ENCODE measurements at regions not wholly inside any gene's neighbourhood (a gene's known extent, or its start where the extent isn't known, plus 50 kb on each side); places are given as distances from the start of the nearest gene placed in this dataset.

DNA sequence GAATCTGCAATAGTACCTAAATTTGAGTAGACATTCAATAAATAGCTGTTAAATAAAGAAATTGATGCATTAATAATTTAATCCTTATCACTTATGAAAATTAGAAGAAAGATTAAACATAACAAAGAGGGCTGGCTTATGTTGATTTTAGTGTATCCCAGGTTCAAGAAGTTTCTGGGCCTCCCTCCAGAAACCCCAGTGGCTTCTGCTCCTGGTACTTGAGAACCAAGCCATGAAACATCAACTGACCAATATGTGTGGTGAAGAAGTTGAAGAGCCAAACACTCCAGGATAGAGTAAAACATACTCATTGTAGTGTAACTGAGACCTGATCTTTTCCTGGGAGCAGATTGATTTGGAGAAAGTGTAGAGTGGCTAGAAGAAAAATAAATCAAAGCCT is 1465.7 kb upstream of the PIK3C3 start:
- H3K27ac ChIP-seq (ENCODE audit: low read depth in 2 of 2, low read length in 1 of 2), result no peak overlapping the region
- no peaks in the 10 kb centered on the region for H3K4me1 ChIP-seq (ENCODE audit: control insufficient read depth in 2 of 2, insufficient read depth in 2 of 2, low read length in 1 of 2)
- H3K27me3 ChIP-seq (ENCODE audit: control insufficient read depth in 1 of 2, insufficient read depth in 2 of 2, low read length in 2 of 2), result no peaks in the 10 kb centered on the region
- H3K4me3 ChIP-seq (ENCODE audit: low read depth in 1 of 2, low read length in 2 of 2), result no peak overlapping the region
- H3K36me3 ChIP-seq (ENCODE audit: control insufficient read depth in 2 of 2, insufficient read depth in 2 of 2, low read length in 1 of 2), result no peaks in the 10 kb centered on the region
- H3K9me3 ChIP-seq (ENCODE audit: control insufficient read depth in 2 of 2, insufficient read depth in 1 of 2, low read depth in 1 of 2, low read length in 1 of 2), result no peaks in the 10 kb centered on the region

DNA sequence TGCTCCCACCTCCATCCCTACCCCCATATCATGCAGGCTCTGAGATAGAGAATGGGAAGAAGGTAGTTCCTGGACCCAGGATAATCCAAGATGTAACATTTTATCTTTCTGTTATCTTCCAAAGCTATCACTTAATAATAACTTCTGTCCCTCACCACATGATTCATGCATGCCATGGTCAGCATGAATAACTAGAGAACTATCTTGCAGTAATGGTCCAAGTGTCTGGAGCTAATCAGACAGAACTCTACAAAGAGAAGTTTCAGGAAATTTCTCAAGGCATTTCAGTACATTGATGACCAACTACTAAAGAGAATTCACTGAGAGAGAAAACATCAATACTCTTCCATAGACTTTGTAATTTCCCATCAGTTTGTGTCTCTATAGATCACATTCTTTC is 1469.7 kb upstream of the PIK3C3 start:
- Histone ChIP-seq H3K4me1 (ENCODE audit: control insufficient read depth in 2 of 2, insufficient read depth in 2 of 2, low read length in 1 of 2) (no peaks in the 10 kb centered on the region), H3K9me3 (ENCODE audit: control insufficient read depth in 2 of 2, insufficient read depth in 1 of 2, low read depth in 1 of 2, low read length in 1 of 2) (no peaks in the 10 kb centered on the region), H3K36me3 (ENCODE audit: control insufficient read depth in 2 of 2, insufficient read depth in 2 of 2, low read length in 1 of 2) (no peaks in the 10 kb centered on the region), H3K27ac (ENCODE audit: low read depth in 2 of 2, low read length in 1 of 2) (no peak overlapping the region), H3K4me3 (ENCODE audit: low read depth in 1 of 2, low read length in 2 of 2) (no peak overlapping the region), H3K27me3 (ENCODE audit: control insufficient read depth in 1 of 2, insufficient read depth in 2 of 2, low read length in 2 of 2) (no peaks in the 10 kb centered on the region)

DNA sequence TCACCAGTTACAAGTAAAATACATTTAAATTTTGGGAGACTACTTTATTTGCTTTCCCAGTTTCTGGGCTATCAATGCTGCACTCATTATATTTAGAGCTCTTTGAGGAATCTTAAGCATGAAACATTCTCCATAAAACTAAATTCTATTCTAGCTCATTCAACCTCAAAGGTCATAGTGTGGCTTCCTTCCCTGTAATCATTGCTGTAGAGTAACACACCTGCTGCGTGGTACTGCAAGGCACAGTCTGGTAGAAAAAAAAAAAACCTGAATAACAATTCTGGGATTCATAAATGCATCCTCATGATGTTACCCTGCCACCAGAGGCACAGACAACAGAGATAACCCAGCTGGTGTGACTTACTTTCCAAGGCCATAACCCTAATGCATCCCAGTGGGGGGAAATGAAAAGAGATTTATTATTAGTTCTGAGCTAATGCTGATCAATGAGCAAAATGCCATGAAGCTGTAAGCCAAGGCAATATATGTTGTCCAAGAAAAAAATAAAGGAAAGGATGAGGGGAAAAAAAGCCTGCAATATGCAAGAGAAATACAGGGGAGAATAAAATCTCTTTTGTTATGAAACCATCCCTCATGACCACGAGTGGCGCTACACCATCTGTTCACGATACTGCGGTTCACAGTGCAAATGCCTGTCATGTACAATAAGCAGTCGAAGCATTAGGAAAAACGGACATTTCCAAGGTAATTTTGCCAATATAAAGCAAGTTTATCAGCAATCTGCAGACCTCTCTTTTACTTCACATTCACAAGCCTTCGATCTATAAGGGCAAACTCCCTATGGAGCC is 1481.6 kb upstream of the PIK3C3 start:
- no peaks in the 10 kb centered on the region for H3K27me3 ChIP-seq (ENCODE audit: control insufficient read depth in 1 of 2, insufficient read depth in 2 of 2, low read length in 2 of 2)
- no peaks in the 10 kb centered on the region for H3K4me1 ChIP-seq (ENCODE audit: control insufficient read depth in 2 of 2, insufficient read depth in 2 of 2, low read length in 1 of 2)
- H3K27ac ChIP-seq (ENCODE audit: low read depth in 2 of 2, low read length in 1 of 2), result no peak overlapping the region
- 78 to 87% methylated on average over 8 of the region's 8 CpGs for WGBS, 2 donors
- no peaks in the 10 kb centered on the region for H3K9me3 ChIP-seq (ENCODE audit: control insufficient read depth in 2 of 2, insufficient read depth in 1 of 2, low read depth in 1 of 2, low read length in 1 of 2)
- H3K4me3 ChIP-seq (ENCODE audit: low read depth in 1 of 2, low read length in 2 of 2), result no peak overlapping the region
- H3K36me3 ChIP-seq (ENCODE audit: control insufficient read depth in 2 of 2, insufficient read depth in 2 of 2, low read length in 1 of 2), result no peaks in the 10 kb centered on the region

DNA sequence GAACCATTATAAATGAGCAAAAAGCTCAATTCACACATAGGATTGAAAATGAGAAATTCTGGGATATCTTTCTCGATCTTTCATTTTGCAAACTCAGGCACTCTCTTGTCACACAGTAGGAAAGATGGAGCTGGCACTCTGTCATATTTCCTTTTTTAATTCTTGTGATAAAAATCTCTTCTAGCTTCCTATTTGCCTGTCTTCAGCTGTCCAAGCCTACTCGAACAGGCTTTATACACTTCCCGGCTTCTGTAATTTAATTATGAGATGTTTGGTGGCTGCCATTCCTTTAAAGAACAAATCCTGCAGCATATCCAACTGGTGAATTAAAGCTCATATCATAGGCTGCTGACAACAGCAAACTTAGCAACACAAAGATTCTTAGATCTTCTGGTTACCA is 1484.3 kb upstream of the PIK3C3 start:
- no peaks in the 10 kb centered on the region for H3K36me3 ChIP-seq (ENCODE audit: control insufficient read depth in 2 of 2, insufficient read depth in 2 of 2, low read length in 1 of 2)
- H3K27ac ChIP-seq (ENCODE audit: low read depth in 2 of 2, low read length in 1 of 2), result no peak overlapping the region
- no peaks in the 10 kb centered on the region for H3K27me3 ChIP-seq (ENCODE audit: control insufficient read depth in 1 of 2, insufficient read depth in 2 of 2, low read length in 2 of 2)
- H3K4me1 ChIP-seq (ENCODE audit: control insufficient read depth in 2 of 2, insufficient read depth in 2 of 2, low read length in 1 of 2), result no peaks in the 10 kb centered on the region
- WGBS, 2 donors, result 55 to 77% methylated on average over 3 of the region's 3 CpGs
- H3K9me3 ChIP-seq (ENCODE audit: control insufficient read depth in 2 of 2, insufficient read depth in 1 of 2, low read depth in 1 of 2, low read length in 1 of 2), result no peaks in the 10 kb centered on the region
- no peak overlapping the region for H3K4me3 ChIP-seq (ENCODE audit: low read depth in 1 of 2, low read length in 2 of 2)

DNA sequence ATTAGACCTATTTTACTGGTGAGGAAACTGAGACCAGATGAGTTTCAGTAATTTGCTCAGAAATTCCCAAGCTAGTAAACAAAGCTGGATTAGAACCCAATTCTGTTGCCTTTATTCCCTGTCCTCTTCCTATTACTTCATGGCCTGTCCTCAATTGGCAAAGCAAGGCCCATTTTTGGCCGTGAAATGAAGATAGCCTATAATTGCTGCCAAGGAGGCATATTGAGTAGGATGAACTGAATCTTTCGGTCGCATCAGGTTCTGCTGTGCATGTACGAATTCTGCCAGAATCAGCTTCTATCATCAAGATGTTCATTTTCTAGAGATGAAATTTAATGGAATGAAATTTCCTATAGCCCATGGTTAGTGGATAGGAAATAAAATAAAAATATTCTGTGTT is 1485.2 kb upstream of the PIK3C3 start:
- Histone ChIP-seq H3K4me3 (ENCODE audit: low read depth in 1 of 2, low read length in 2 of 2) (no peak overlapping the region), H3K27ac (ENCODE audit: low read depth in 2 of 2, low read length in 1 of 2) (no peak overlapping the region), H3K27me3 (ENCODE audit: control insufficient read depth in 1 of 2, insufficient read depth in 2 of 2, low read length in 2 of 2) (no peaks in the 10 kb centered on the region), H3K9me3 (ENCODE audit: control insufficient read depth in 2 of 2, insufficient read depth in 1 of 2, low read depth in 1 of 2, low read length in 1 of 2) (no peaks in the 10 kb centered on the region), H3K4me1 (ENCODE audit: control insufficient read depth in 2 of 2, insufficient read depth in 2 of 2, low read length in 1 of 2) (no peaks in the 10 kb centered on the region), H3K36me3 (ENCODE audit: control insufficient read depth in 2 of 2, insufficient read depth in 2 of 2, low read length in 1 of 2) (no peaks in the 10 kb centered on the region)
- 91% methylated on average over 4 of the region's 4 CpGs for WGBS, 2 donors

DNA sequence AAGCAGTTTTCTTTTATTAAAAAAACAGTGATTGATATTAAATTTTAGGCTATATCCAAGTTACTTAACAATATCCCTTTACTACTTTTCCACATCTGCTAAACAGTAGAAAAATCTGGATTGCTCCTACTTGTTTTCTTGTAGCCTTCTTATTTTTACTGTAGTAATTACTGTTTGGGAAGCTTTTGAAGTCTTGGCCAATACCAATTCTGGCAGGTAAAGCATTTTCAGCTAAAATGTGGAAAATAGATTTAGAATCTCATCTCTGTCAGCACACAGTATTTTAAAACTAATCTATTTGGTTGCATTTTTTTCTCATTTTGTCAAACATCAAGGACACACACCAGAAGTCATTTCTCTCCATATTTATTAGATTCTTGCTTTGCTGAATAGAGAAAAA is 1485.7 kb upstream of the PIK3C3 start:
- no peaks in the 10 kb centered on the region for H3K9me3 ChIP-seq (ENCODE audit: control insufficient read depth in 2 of 2, insufficient read depth in 1 of 2, low read depth in 1 of 2, low read length in 1 of 2)
- no peak overlapping the region for H3K27ac ChIP-seq (ENCODE audit: low read depth in 2 of 2, low read length in 1 of 2)
- H3K36me3 ChIP-seq (ENCODE audit: control insufficient read depth in 2 of 2, insufficient read depth in 2 of 2, low read length in 1 of 2), result no peaks in the 10 kb centered on the region
- H3K27me3 ChIP-seq (ENCODE audit: control insufficient read depth in 1 of 2, insufficient read depth in 2 of 2, low read length in 2 of 2), result no peaks in the 10 kb centered on the region
- H3K4me1 ChIP-seq (ENCODE audit: control insufficient read depth in 2 of 2, insufficient read depth in 2 of 2, low read length in 1 of 2), result no peaks in the 10 kb centered on the region
- no peak overlapping the region for H3K4me3 ChIP-seq (ENCODE audit: low read depth in 1 of 2, low read length in 2 of 2)

DNA sequence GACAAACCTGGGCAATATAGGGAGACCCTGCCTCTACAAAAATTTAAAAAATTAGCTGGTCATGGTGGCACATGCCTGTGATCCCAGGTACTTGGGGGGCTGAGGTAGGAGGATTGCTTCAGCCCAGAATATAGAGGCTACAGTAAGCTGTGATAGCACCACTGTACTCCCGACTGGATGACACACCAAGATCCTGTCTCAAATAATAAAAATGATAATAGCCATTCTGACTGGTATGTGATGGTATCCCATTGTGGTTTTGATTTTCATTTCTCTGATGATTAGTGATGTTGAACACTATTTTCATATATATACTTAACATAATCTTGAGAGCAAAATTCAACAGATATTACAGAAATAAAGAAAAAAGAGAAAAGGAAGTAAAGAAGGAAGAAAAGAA is 1491.0 kb upstream of the PIK3C3 start:
- WGBS, 2 donors, result 64 to 73% methylated on average over 1 of the region's 1 CpG
- H3K36me3 ChIP-seq (ENCODE audit: control insufficient read depth in 2 of 2, insufficient read depth in 2 of 2, low read length in 1 of 2), result no peaks in the 10 kb centered on the region
- no peaks in the 10 kb centered on the region for H3K4me1 ChIP-seq (ENCODE audit: control insufficient read depth in 2 of 2, insufficient read depth in 2 of 2, low read length in 1 of 2)
- no peaks in the 10 kb centered on the region for H3K9me3 ChIP-seq (ENCODE audit: control insufficient read depth in 2 of 2, insufficient read depth in 1 of 2, low read depth in 1 of 2, low read length in 1 of 2)
- no peak overlapping the region for H3K27ac ChIP-seq (ENCODE audit: low read depth in 2 of 2, low read length in 1 of 2)
- no peaks in the 10 kb centered on the region for H3K27me3 ChIP-seq (ENCODE audit: control insufficient read depth in 1 of 2, insufficient read depth in 2 of 2, low read length in 2 of 2)
- H3K4me3 ChIP-seq (ENCODE audit: low read depth in 1 of 2, low read length in 2 of 2), result no peak overlapping the region

DNA sequence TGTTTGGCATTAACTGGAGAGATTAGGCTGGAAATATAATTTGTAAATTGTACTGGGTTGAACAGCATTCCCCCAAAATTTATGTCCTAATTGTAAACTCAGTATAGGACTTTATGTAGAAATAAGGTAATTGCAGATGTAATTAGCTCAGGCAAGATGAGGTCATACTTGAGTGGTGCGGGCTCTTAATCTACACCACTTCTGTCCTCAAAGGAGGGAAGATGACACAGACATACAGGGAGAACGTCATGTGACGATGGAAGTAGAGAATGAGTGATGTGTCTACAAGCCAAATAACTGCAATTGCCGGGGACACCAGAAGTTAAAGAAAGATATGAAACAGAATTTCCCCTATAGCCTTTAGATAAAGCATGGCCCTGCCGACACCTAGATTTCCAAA is 1501.1 kb upstream of the PIK3C3 start:
- Histone ChIP-seq H3K9me3 (ENCODE audit: control insufficient read depth in 2 of 2, insufficient read depth in 1 of 2, low read depth in 1 of 2, low read length in 1 of 2) (no peaks in the 10 kb centered on the region), H3K4me3 (ENCODE audit: low read depth in 1 of 2, low read length in 2 of 2) (no peak overlapping the region), H3K36me3 (ENCODE audit: control insufficient read depth in 2 of 2, insufficient read depth in 2 of 2, low read length in 1 of 2) (no peaks in the 10 kb centered on the region), H3K27ac (ENCODE audit: low read depth in 2 of 2, low read length in 1 of 2) (no peak overlapping the region), H3K4me1 (ENCODE audit: control insufficient read depth in 2 of 2, insufficient read depth in 2 of 2, low read length in 1 of 2) (no peaks in the 10 kb centered on the region), H3K27me3 (ENCODE audit: control insufficient read depth in 1 of 2, insufficient read depth in 2 of 2, low read length in 2 of 2) (no peaks in the 10 kb centered on the region)
- WGBS, 2 donors, result 94% methylated on average over 5 of the region's 5 CpGs

DNA sequence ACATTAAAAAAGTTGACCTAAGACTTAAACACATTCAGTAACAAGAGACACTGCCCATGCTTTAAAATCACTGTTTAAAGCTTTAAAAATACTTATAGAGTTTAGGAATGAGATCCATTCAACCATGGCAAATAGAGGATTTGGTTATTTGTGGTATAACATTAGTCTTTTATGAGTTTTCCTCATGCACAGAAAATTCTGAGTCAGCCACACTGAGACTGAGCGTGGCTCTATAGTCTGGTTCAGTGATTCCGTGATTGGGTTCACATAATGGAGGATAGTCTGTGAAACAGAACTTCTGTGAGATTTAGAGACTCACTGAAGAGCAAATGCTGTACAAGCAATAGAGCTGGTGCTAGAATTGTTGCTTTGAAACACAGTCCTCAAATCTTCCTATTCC is 1502.4 kb upstream of the PIK3C3 start:
- Histone ChIP-seq H3K27me3 (ENCODE audit: control insufficient read depth in 1 of 2, insufficient read depth in 2 of 2, low read length in 2 of 2) (no peaks in the 10 kb centered on the region), H3K4me1 (ENCODE audit: control insufficient read depth in 2 of 2, insufficient read depth in 2 of 2, low read length in 1 of 2) (no peaks in the 10 kb centered on the region), H3K27ac (ENCODE audit: low read depth in 2 of 2, low read length in 1 of 2) (no peak overlapping the region), H3K4me3 (ENCODE audit: low read depth in 1 of 2, low read length in 2 of 2) (no peak overlapping the region), H3K36me3 (ENCODE audit: control insufficient read depth in 2 of 2, insufficient read depth in 2 of 2, low read length in 1 of 2) (no peaks in the 10 kb centered on the region), H3K9me3 (ENCODE audit: control insufficient read depth in 2 of 2, insufficient read depth in 1 of 2, low read depth in 1 of 2, low read length in 1 of 2) (no peaks in the 10 kb centered on the region)
- 76 to 90% methylated on average over 2 of the region's 2 CpGs for WGBS, 2 donors

DNA sequence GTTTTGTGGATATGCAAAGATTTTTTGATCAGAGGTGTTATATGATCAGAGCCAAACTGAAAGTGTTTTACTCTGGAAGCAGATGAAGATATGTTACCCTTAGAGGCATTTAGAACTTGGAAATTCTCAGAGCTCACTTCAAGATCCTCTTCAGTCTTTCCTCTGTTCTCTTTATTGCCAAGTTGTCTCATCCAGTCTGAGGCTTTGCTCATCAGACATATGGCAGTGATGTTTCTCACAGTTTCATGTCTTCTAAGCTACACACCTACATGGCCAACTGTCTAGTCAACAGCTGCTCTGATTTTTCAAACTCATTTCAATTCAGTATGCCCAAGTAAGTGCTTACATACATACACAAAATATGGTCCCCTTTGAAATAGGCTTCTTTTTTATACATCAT is 1504.3 kb upstream of the PIK3C3 start:
- Histone ChIP-seq H3K36me3 (ENCODE audit: control insufficient read depth in 2 of 2, insufficient read depth in 2 of 2, low read length in 1 of 2) (no peaks in the 10 kb centered on the region), H3K27ac (ENCODE audit: low read depth in 2 of 2, low read length in 1 of 2) (no peak overlapping the region), H3K4me3 (ENCODE audit: low read depth in 1 of 2, low read length in 2 of 2) (no peak overlapping the region), H3K9me3 (ENCODE audit: control insufficient read depth in 2 of 2, insufficient read depth in 1 of 2, low read depth in 1 of 2, low read length in 1 of 2) (no peaks in the 10 kb centered on the region), H3K4me1 (ENCODE audit: control insufficient read depth in 2 of 2, insufficient read depth in 2 of 2, low read length in 1 of 2) (no peaks in the 10 kb centered on the region), H3K27me3 (ENCODE audit: control insufficient read depth in 1 of 2, insufficient read depth in 2 of 2, low read length in 2 of 2) (no peaks in the 10 kb centered on the region)

Data from esophagus (tissue), 2 donors.